NCI-H187 (cell line): ENCODE measurements at regions not wholly inside any gene's neighbourhood (a gene's known extent, or its start where the extent isn't known, plus 50 kb on each side); places are given as distances from the start of the nearest gene placed in this dataset.
"Not testable (repeated sequence)": the region's sequence is repeated elsewhere in the genome, so short reads cannot be mapped to it uniquely, and the experiment has no call there.

ENCODE experiments used
- DNase-seq, 2 experiments: peaks; one replicate each; lab custom pipeline; 2025; lab: John Stamatoyannopoulos, UW

DNA sequence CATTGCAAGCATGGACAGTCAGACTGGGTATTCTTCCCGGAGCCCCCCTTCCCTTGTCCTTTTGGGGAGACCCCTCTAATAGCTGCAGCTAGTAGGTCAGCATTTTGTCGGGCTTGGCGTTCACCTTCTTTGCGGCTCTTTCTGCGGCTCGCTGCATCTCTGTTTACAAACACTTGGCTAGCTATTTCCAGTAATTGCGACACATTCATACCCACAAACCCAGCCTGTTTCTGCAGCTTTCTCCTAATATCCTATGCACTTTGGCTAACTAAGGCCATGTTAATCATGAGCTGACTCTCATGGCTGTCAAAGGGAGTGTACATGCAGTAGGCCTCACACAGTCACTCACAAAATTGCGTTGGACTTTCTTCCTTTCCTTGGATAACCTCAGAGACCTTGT is 716.4 kb downstream of the AMY1C start:
- DNase-seq, result no peak

DNA sequence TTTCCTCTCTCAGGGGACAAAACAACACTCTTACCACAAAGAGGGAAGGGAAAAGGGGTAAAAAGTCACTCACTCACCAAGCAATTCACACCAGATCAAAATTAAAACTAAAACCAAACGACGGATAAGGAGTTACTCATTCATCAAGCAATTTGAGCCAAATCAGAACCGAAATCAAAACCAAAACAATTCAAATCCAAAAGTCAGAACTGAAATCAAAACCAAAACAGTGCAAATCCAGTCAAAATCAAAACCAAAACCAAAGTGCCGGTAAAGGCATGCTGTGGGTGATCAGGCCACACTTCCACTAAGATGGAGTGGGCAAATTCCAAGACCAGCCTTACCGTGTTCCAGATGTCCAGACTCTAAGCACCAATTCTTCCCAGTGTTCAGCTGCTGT is 717.9 kb downstream of the AMY1C start:
- DNase-seq, result no peak

DNA sequence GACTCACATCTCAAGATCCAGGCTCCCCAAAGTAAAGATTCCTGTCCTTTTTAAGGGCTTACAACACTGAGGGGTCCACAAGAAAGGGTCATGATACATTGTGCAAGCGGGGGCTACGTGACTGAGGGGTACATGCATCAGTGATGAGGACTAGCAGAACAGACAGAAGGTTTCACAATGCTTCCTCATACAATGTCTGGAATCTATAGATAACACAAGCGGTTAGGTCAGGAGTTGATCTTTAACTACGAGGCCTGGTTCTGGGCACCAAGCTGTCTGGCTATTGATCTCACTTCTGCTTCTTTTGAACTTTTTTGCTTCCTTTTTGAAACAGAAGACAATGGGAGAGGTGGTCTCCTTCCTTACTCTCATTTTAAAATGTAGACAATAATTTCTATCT is 718.6 kb downstream of the AMY1C start:
- DNase-seq, result no peak

- DNase-seq, result no peak
Observed at GRCh38 chr1:104476126-104476525, 726.4 kb downstream of the AMY1C start.

GRCh38 chr1:104488296-104489015 is 738.8 kb downstream of the AMY1C start:
- DNase-seq, result no peak

DNA sequence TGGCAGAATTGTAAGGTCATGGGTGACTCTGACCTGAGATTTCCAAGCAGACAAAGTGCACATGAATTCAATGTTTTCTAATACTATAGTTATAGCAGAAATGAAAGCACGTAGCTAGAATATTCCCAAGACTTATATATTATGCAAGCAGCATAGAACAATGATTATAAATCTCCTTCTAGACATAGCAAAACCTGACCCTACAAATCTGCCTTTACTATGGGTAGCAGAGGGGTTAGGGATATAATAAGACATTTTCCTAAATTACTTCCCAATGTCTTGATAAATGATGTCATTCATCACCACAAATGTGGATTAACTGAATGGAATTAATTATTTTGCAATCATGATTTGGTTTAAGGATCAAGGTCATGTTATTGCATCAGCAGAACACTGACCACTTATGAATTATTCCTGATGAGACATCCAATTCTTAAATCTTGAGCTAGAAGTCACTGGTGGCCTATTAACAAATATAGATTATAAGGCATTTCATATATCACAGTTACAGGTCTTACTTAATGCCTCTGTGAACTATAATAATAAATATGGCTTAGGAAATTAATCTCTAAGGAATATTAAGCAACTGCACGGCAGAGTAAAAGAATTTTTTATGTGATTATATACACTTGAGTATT is 776.6 kb downstream of the AMY1C start:
- no peak for DNase-seq

DNA sequence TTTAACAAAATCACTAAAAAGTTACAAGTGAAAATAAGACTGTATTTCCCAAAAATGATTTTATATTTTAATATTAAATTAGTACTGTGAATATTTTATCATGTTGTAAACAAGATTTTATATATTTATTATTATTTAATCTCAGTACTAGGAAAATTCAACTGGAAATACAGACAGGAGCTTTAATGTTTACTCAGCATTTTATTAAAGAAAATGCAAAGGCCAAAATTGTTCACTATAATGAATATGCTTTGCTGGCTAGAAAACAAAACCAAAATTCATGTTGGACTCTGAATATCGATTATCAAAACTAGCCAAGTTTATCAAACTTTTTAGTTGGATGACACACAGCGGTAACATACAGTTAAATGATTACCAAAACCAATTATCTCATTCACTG is 782.3 kb downstream of the AMY1C start:
- no peak for DNase-seq

DNA sequence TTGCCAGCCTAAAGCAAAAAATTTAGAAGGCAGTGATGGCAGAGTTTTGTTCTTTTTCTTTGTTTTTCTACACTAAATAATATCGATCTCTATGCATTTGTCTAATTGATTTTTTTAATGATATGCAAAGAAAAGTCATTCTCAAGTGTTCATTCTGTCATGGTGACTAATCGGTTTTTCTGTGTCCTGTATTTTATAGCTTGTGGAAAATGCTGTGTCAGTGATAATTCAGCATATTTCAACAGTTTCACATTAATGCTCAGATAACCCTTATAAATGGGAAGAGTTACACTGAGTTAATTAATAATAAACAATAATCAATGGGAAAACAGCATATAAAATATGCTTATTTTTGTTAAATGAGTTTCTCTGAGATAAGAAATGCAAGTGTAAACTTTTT is 824.9 kb downstream of the AMY1C start:
- DNase-seq, result no peak

- DNase-seq, result no peak
Observed at GRCh38 chr1:104592926-104593325, 843.2 kb downstream of the AMY1C start.

GRCh38 chr1:104593413-104594187 is 843.9 kb downstream of the AMY1C start:
- DNase-seq, result no peak

DNA sequence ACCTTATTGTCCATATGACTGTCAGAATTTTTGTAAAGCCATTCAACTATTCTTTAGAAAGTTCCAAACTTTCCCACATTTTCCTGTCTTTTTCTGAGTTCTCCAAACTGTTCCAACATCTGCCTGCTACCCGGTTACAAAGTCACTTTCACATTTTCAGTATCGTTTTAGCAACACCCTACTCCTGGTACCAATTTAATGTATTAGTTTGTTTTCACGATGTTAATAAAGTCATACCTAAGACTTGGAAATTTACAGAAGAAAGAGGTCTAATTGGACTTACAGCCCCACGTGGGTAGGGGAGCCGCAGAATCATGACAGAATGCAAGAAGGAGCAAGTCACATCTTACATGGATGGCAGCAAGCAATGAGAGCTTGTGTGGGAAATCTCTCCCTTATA is 867.8 kb downstream of the AMY1C start:
- no peak for DNase-seq

GRCh38 chr1:104621221-104621620 is 871.5 kb downstream of the AMY1C start:
- DNase-seq, result no peak

- no peak for DNase-seq
Observed at GRCh38 chr1:104624538-104624937, 874.8 kb downstream of the AMY1C start.

- DNase-seq, result no peak
Observed at GRCh38 chr1:104629589-104629988, 879.9 kb downstream of the AMY1C start.

DNA sequence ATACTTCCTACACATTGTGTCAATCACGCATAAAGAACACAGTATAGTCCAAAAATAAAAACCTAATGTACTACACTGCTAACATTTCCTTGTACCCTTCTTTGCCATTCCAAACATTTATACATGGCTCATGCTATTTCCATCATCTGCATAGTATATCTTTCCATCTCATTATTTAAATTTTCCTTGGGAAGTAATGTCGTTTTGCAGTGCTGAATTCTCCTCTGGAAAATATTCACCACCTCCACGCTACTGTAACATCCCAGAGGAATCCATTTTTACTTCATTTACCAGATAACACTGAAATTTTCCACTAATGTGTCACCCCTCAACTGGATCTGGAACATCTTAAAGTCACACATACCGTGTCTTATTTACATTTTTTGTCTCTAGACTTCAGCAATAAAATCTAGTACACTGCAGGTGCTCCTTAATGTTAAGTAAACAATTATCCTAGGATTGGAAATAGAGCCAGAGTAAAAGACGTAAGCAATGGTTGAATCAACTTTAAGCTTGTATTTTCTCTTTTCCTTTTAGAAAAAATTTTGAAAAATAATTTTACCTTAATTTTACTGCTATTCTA is 881.0 kb downstream of the AMY1C start:
- no peak for DNase-seq

DNA sequence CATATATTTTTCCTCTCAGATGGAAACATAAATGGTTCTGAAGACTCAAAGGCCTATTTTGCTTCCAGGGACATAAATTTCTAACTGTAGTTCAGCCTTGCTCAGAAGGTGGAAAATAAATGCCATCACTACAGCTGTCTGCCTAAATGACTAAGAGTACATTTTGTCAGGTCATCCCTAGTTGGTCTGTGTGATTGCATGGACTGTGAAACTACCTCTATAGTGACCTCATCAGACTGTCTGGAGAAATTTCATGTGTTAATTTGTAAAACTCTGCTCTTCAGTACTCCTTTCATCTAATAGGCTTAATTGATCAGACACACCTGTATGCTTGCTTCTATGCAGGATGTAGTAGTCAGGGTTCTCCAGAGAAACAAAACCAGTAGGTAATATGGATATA is 886.9 kb downstream of the AMY1C start:
- no peak for DNase-seq

- DNase-seq, result no peak
Observed at GRCh38 chr1:104646233-104646632, 896.5 kb downstream of the AMY1C start.

GRCh38 chr1:104648269-104648691 is 898.6 kb downstream of the AMY1C start:
- no peak for DNase-seq

DNA sequence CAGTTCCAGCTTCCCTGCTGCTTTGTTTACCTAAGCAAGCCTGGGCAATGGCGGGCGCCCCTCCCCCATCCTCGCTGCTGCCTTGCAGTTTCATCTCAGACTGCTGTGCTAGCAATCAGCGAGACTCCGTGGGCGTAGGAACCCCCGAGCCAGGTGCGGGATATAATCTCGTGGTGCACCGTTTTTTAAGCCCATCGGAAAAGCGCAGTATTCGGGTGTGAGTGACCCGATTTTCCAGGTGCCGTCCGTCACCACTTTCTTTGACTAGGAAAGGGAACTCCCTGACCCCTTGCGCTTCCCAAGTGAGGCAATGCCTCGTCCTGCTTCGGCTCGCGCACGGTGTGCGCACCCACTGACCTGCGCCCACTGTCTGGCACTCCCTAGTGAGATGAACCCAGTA is 914.7 kb downstream of the AMY1C start:
- DNase-seq, result not testable (repeated sequence)

DNA sequence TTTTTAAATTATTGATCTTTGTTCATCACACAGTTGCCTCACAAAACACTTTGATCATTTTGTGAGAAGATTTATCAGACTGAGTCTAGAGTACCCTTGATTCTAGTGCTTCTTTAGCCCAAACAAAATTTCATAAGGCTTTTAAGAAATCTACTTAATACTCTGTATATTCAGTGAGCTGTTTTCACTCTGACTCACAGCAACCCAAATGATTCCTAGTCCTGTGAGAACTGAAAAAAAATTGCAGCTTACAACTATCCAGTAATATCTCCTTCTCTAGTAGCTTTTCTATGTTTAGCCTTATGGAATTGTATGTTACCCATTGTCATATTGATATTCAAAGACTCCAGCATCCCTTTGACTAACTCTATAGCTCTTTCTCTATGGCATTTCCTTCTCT is 915.6 kb downstream of the AMY1C start:
- no peak for DNase-seq

- DNase-seq, result no peak
Observed at GRCh38 chr1:104671684-104672353, 922.1 kb downstream of the AMY1C start.

DNA sequence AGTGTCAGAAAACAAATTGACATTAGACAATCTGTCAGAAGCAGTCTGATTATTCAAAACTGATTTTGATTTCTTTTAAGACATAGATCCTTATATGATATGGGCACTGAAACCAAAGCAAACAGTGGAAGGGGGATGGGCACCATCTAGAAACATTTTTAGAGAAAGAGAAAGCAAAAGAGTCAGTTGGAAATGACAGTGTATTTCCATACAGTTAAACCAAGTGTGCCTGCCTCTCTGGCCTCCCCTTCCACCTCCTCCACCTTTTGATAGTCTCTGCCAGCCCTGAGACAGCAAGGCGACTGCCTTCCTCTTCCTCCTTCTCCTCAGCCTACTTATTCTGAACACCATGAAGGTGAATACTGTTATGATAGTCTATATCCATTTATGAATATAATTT is 949.7 kb downstream of the AMY1C start:
- no peak for DNase-seq
